OCI-LY7 (cell line): ENCODE measurements at regions not wholly inside any gene's neighbourhood (a gene's known extent, or its start where the extent isn't known, plus 50 kb on each side); places are given as distances from the start of the nearest gene placed in this dataset.

Experiments
- CTCF ChIP-seq: fragments of 200-600 bp; sonication (generic); conservative IDR thresholded peaks from 2 replicates; pipeline ENCODE4 v1.5.1; 2014; ENCODE audit warnings: mild to moderate bottlenecking, antibody characterized with exemption, low read length, moderate library complexity, mixed read lengths
- EZH2phosphoT487 ChIP-seq: fragments of 200-600 bp; sonication (generic); IDR thresholded peaks from 2 replicates; pipeline ENCODE4 v1.6.1; 2018; ENCODE audit warnings: low read depth, borderline replicate concordance, mild to moderate bottlenecking, mixed run types, antibody characterized with exemption, low read length, moderate library complexity, mixed read lengths

DNA sequence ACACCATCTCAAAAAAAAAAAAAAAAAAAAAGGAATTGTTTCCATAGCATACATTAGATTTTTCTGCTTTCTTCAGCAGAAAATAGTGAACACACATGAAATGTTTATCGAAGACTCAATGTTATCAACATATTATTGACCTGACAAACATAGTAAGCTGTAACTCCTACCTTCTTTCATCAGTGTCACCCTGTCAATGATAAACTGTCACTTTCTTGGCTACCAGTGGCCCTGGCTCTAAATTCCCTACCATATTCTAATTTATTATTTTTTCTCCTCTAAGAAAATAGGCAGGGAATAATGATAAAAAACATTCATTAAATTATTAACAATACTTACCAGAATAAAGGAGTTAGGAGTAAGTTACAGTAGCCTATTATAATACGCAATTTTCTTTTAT, 127.3 kb upstream of the KLHL1 start:
- TF ChIP-seq CTCF, result no peak
- TF ChIP-seq EZH2phosphoT487, result no peak
